ENCODE measurements at regions not wholly inside any gene's neighbourhood (a gene's known extent, or its start where the extent isn't known, plus 50 kb on each side); places are given as distances from the start of the nearest gene placed in this dataset.
A peak's percentile ranks its signal among the peaks of the same experiment; 100 is the strongest.

GRCh38 chr5:172533058-172533398 is 78.7 kb upstream of the SH3PXD2B start:
- no peaks in the 10 kb centered on the region; the same call in 2 of the 3 replicates for H3K4me1 Mint-ChIP-seq
- Histone ChIP-seq H4K20me1 (replicated peaks; ENCODE audit: insufficient read depth) (no peaks in the 10 kb centered on the region), H2AFZ (peak overlapping the region; percentile 66; the same call in 1 of the 2 replicates), H3K4me1 (ENCODE audit: insufficient read depth) (no peaks in the 10 kb centered on the region), H3K9me2 (ENCODE audit: insufficient read depth) (0 out of 2 replicates have a peak, but pooled peaks cover 3% of the 10 kb centered on the region), H3K79me2 (replicated peaks; ENCODE audit: insufficient read depth) (no peaks in the 10 kb centered on the region), H3K36me3 (ENCODE audit: insufficient read depth) (no peaks in the 10 kb centered on the region; the same call in 1 of the 2 replicates), H3K27me3 (ENCODE audit: insufficient read depth) (no peaks in the 10 kb centered on the region), H3K4me2 (no peak overlapping the region), H3K27ac (ENCODE audit: low read depth) (no peak overlapping the region), H3F3A (replicated peaks; ENCODE audit: low read depth) (no peaks in the 10 kb centered on the region), H3K4me3 (no peak overlapping the region)
- no peaks in the 10 kb centered on the region; the same call in 2 of the 3 replicates for H3K9me3 Mint-ChIP-seq
- no peaks in the 10 kb centered on the region for H3K36me3 Mint-ChIP-seq (ENCODE audit: low read depth)
- 0 out of 3 replicates have a peak, but pooled peaks have one; percentile 30 for ATAC-seq
- no peak overlapping the region for H3K4me3 Mint-ChIP-seq
- no peak for DNase-seq (ENCODE audit: low spot score)
- H3K27me3 Mint-ChIP-seq (ENCODE audit: insufficient read depth, low read depth, poor library complexity) = peaks cover 2% of the 10 kb centered on the region
- H3K27ac Mint-ChIP-seq = no peak overlapping the region; the same call in 1 of the 2 replicates
- no peak for TF ChIP-seq ZNF462 (CRISPR knock-in tag; IDR thresholded peaks at IDR 0.05)
- no peak for TF ChIP-seq POLR2AphosphoS5 (IDR thresholded peaks at IDR 0.05; ENCODE audit: low read depth)
- TF ChIP-seq EZH2 (IDR thresholded peaks at IDR 0.05; ENCODE audit: low read depth, unreplicated experiment) = no peak
- TF ChIP-seq, protein P1, sequence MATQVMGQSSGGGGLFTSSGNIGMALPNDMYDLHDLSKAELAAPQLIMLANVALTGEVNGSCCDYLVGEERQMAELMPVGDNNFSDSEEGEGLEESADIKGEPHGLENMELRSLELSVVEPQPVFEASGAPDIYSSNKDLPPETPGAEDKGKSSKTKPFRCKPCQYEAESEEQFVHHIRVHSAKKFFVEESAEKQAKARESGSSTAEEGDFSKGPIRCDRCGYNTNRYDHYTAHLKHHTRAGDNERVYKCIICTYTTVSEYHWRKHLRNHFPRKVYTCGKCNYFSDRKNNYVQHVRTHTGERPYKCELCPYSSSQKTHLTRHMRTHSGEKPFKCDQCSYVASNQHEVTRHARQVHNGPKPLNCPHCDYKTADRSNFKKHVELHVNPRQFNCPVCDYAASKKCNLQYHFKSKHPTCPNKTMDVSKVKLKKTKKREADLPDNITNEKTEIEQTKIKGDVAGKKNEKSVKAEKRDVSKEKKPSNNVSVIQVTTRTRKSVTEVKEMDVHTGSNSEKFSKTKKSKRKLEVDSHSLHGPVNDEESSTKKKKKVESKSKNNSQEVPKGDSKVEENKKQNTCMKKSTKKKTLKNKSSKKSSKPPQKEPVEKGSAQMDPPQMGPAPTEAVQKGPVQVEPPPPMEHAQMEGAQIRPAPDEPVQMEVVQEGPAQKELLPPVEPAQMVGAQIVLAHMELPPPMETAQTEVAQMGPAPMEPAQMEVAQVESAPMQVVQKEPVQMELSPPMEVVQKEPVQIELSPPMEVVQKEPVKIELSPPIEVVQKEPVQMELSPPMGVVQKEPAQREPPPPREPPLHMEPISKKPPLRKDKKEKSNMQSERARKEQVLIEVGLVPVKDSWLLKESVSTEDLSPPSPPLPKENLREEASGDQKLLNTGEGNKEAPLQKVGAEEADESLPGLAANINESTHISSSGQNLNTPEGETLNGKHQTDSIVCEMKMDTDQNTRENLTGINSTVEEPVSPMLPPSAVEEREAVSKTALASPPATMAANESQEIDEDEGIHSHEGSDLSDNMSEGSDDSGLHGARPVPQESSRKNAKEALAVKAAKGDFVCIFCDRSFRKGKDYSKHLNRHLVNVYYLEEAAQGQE (IDR thresholded peaks at IDR 0.05; ENCODE audit: unreplicated experiment) = no peak
- no peak for TF ChIP-seq ZNF331 (CRISPR knock-in tag; IDR thresholded peaks at IDR 0.05; ENCODE audit: low read depth)
- TF ChIP-seq JUNB (IDR thresholded peaks at IDR 0.05; ENCODE audit: unreplicated experiment) = no peak
- TF ChIP-seq, protein P2, sequence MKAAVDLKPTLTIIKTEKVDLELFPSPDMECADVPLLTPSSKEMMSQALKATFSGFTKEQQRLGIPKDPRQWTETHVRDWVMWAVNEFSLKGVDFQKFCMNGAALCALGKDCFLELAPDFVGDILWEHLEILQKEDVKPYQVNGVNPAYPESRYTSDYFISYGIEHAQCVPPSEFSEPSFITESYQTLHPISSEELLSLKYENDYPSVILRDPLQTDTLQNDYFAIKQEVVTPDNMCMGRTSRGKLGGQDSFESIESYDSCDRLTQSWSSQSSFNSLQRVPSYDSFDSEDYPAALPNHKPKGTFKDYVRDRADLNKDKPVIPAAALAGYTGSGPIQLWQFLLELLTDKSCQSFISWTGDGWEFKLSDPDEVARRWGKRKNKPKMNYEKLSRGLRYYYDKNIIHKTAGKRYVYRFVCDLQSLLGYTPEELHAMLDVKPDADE (IDR thresholded peaks at IDR 0.05) = no peak
- TF ChIP-seq NANOG (IDR thresholded peaks at IDR 0.05; ENCODE audit: borderline replicate concordance) = no peak
- no peak for TF ChIP-seq STAT1 (IDR thresholded peaks at IDR 0.05; ENCODE audit: unreplicated experiment)
- no peak for TF ChIP-seq CTCF (conservative IDR thresholded peaks at IDR 0.05; ENCODE audit: low read depth in 2 of 2)
- TF ChIP-seq EZH2phosphoT487 (IDR thresholded peaks at IDR 0.05; ENCODE audit: unreplicated experiment) = no peak
- TF ChIP-seq ZNF114 (CRISPR knock-in tag; IDR thresholded peaks at IDR 0.05) = no peak
- no peak for TF ChIP-seq CREB1 (CRISPR knock-in tag; IDR thresholded peaks at IDR 0.05; ENCODE audit: low read depth)
